ENCODE measurements at regions not wholly inside any gene's neighbourhood (a gene's known extent, or its start where the extent isn't known, plus 50 kb on each side); places are given as distances from the start of the nearest gene placed in this dataset.

DNA sequence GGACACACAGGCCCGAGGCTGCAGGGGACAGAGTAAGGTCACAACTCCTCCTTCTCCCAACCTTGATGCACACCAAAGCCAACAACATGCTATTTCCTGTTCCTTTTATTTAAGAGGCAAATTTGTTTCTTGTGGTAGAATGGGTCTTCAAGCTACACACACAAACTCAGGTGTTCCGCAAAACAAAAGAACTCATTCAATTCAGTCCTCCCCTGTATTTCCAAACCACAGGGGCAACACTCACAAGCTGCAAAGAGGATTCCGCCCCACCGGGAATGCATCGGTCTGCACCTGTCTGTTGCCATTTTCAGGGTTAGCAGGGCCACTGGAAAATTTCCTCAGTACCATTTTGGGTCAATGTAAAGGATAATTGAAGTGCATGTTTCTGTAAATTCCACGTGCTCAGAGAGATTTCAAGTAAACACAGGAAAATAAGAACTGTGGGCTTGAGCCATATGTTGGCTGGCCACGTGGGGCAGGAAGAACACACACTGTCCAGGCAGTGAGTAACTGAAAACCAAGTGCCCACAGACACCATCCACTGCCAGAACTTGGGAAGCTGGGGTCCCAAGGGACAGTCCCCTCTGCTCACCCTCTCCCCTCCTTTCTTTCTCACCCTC lies 145.2 kb upstream of the ERG start:
- no peak overlapping the region for H4K8ac ChIP-seq (ENCODE audit: low read depth, low read length)
- H3K79me1 ChIP-seq (ENCODE audit: low read depth, low read length), result no peaks in the 10 kb centered on the region
- H2BK120ac ChIP-seq (ENCODE audit: low read depth, low read length), result no peak overlapping the region
- no peak overlapping the region for H3K4ac ChIP-seq (ENCODE audit: low read length)
- H3K27me3 ChIP-seq (ENCODE audit: control insufficient read depth in 3 of 3, insufficient read depth in 3 of 3, low read depth in 1 of 3, low read length in 3 of 3), result peaks cover 0 to 1% (median 0%) of the 10 kb centered on the region in 3 experiments
- no peak overlapping the region for H3K4me2 ChIP-seq (ENCODE audit: insufficient read depth, low read length, poor library complexity, severe bottlenecking)
- DNase-seq (ENCODE audit: low spot score), result no peak
- no peak overlapping the region for H2BK12ac ChIP-seq (ENCODE audit: low read length)
- no peaks in the 10 kb centered on the region for H3K36me3 ChIP-seq (replicated peaks in 1 of 2; ENCODE audit: control insufficient read depth in 2 of 2, insufficient read depth in 2 of 2, low read length in 2 of 2)
- WGBS, 2 donors (ENCODE audit: extremely low coverage in 2 of 2, insufficient read length in 2 of 2, insufficient replicate concordance in 1 of 2), result no CpG with 5 or more reads among the region's 7 CpGs
- no peak overlapping the region for H3K23ac ChIP-seq (ENCODE audit: low read depth, low read length, poor library complexity)
- H2BK15ac ChIP-seq (ENCODE audit: low read length), result no peak overlapping the region
- no peak overlapping the region for H2AK5ac ChIP-seq (ENCODE audit: low read depth, low read length)
- H3K18ac ChIP-seq (ENCODE audit: low read length), result peak overlapping the region; percentile 45
- H3K14ac ChIP-seq (ENCODE audit: low read length), result no peak overlapping the region
- H4K91ac ChIP-seq (ENCODE audit: low read depth, low read length, poor library complexity), result no peak overlapping the region
- no peak overlapping the region for H3K27ac ChIP-seq (replicated peaks; ENCODE audit: low read length)
- no peak overlapping the region for H2AFZ ChIP-seq (ENCODE audit: low read length)
- H3K9me3 ChIP-seq (replicated peaks in 1 of 2; ENCODE audit: control insufficient read depth in 2 of 2, insufficient read depth in 1 of 2, low read depth in 1 of 2, low read length in 2 of 2), result no peaks in the 10 kb centered on the region
- no peak overlapping the region for H2BK5ac ChIP-seq (ENCODE audit: low read length)
- peaks cover 0 to 2% of the 10 kb centered on the region in 2 donors for H3K4me1 ChIP-seq (ENCODE audit: control insufficient read depth in 2 of 2, insufficient read depth in 1 of 2, low read depth in 1 of 2, low read length in 2 of 2)
- no peak overlapping the region for H3K4me3 ChIP-seq (ENCODE audit: low read length in 2 of 2)
- H3K9ac ChIP-seq (ENCODE audit: low read depth, low read length, poor library complexity), result no peak overlapping the region

DNA sequence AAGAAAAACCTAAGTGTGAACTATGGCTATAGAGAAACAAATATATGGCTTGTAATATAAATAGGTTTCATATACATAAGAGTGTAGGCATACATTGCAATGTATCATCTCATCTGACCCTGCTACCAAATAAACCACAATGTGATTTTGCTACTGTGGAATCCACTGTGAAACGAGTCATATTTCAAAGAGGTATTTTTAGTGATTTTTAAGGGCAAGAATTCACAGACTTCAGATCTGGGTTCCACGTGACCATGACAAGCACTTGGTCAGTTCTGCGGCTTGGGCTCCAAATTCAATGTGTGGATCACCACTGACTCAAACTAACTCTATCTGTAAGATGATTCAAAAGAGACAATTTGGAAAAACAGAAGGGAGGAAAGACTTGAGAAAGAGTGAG lies 147.0 kb upstream of the ERG start:
- no CpG with 5 or more reads among the region's 3 CpGs for WGBS, 2 donors (ENCODE audit: extremely low coverage in 2 of 2, insufficient read length in 2 of 2, insufficient replicate concordance in 1 of 2)
- Histone ChIP-seq H3K9ac (ENCODE audit: low read depth, low read length, poor library complexity) (no peak overlapping the region), H4K91ac (ENCODE audit: low read depth, low read length, poor library complexity) (no peak overlapping the region), H3K4me3 (ENCODE audit: low read length in 2 of 2) (no peak overlapping the region), H2AK5ac (ENCODE audit: low read depth, low read length) (no peak overlapping the region), H3K27ac (replicated peaks; ENCODE audit: low read length) (no peak overlapping the region), H2BK120ac (ENCODE audit: low read depth, low read length) (no peak overlapping the region), H3K9me3 (replicated peaks in 1 of 2; ENCODE audit: control insufficient read depth in 2 of 2, insufficient read depth in 1 of 2, low read depth in 1 of 2, low read length in 2 of 2) (no peaks in the 10 kb centered on the region), H3K14ac (ENCODE audit: low read length) (no peak overlapping the region), H4K8ac (ENCODE audit: low read depth, low read length) (no peak overlapping the region), H2BK12ac (ENCODE audit: low read length) (no peak overlapping the region), H3K27me3 (ENCODE audit: control insufficient read depth in 3 of 3, insufficient read depth in 3 of 3, low read depth in 1 of 3, low read length in 3 of 3) (peaks cover 0 to 5% (median 0%) of the 10 kb centered on the region in 3 experiments), H2BK5ac (ENCODE audit: low read length) (no peak overlapping the region), H3K23ac (ENCODE audit: low read depth, low read length, poor library complexity) (no peak overlapping the region), H3K4ac (ENCODE audit: low read length) (no peak overlapping the region), H3K36me3 (replicated peaks in 1 of 2; ENCODE audit: control insufficient read depth in 2 of 2, insufficient read depth in 2 of 2, low read length in 2 of 2) (no peaks in the 10 kb centered on the region), H3K4me1 (ENCODE audit: control insufficient read depth in 2 of 2, insufficient read depth in 1 of 2, low read depth in 1 of 2, low read length in 2 of 2) (peaks cover 0 to 2% of the 10 kb centered on the region in 2 donors), H3K4me2 (ENCODE audit: insufficient read depth, low read length, poor library complexity, severe bottlenecking) (no peak overlapping the region), H3K18ac (ENCODE audit: low read length) (no peak overlapping the region), H2AFZ (ENCODE audit: low read length) (no peak overlapping the region), H2BK15ac (ENCODE audit: low read length) (no peak overlapping the region), H3K79me1 (ENCODE audit: low read depth, low read length) (no peaks in the 10 kb centered on the region)
- DNase-seq (ENCODE audit: low spot score), result no peak

DNA sequence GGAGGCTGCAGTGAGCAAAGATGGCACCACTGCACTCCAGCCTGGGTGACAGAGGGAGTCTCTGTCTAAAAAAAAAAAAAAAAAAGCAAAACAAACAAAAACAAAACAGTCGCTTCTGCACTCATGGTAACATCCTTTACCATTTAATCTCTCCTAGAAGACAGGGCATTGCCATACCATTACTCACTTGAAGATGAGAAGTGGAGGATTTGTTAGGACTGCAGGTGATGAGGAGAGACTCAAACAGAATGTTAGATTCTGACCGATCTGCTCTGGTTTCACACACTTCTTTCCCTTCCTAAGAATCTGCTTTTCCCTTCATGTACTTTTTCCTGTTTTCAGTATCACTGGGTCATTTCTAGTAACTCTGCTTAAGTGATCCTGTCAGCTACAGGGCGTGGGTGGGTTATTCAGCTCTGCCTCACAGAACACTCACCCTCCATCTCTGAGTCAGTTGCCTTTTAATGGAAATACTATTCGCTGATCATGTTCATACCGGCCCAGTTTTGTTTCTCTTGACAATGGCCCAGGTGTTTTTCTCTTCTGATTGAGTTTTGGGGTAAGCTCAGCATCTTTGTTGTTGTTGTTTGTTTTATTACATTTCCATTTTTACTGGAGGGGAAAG lies 148.0 kb upstream of the ERG start:
- no peak overlapping the region for H3K4me2 ChIP-seq (ENCODE audit: insufficient read depth, low read length, poor library complexity, severe bottlenecking)
- no peak overlapping the region for H3K4me3 ChIP-seq (ENCODE audit: low read length in 2 of 2)
- H4K8ac ChIP-seq (ENCODE audit: low read depth, low read length), result no peak overlapping the region
- no peaks in the 10 kb centered on the region for H3K79me1 ChIP-seq (ENCODE audit: low read depth, low read length)
- H2BK120ac ChIP-seq (ENCODE audit: low read depth, low read length), result no peak overlapping the region
- H3K4me1 ChIP-seq (ENCODE audit: control insufficient read depth in 2 of 2, insufficient read depth in 1 of 2, low read depth in 1 of 2, low read length in 2 of 2), result peaks cover 0 to 2% of the 10 kb centered on the region in 2 donors
- H3K27ac ChIP-seq (replicated peaks; ENCODE audit: low read length), result no peak overlapping the region
- H3K9ac ChIP-seq (ENCODE audit: low read depth, low read length, poor library complexity), result no peak overlapping the region
- H3K27me3 ChIP-seq (ENCODE audit: control insufficient read depth in 3 of 3, insufficient read depth in 3 of 3, low read depth in 1 of 3, low read length in 3 of 3), result peaks cover 0 to 5% (median 0%) of the 10 kb centered on the region in 3 experiments
- no peak overlapping the region for H3K14ac ChIP-seq (ENCODE audit: low read length)
- H2BK12ac ChIP-seq (ENCODE audit: low read length), result no peak overlapping the region
- WGBS, 2 donors (ENCODE audit: extremely low coverage in 2 of 2, insufficient read length in 2 of 2, insufficient replicate concordance in 1 of 2), result no CpG with 5 or more reads among the region's 5 CpGs
- no peak overlapping the region for H3K23ac ChIP-seq (ENCODE audit: low read depth, low read length, poor library complexity)
- no peak overlapping the region for H2AFZ ChIP-seq (ENCODE audit: low read length)
- H2BK5ac ChIP-seq (ENCODE audit: low read length), result no peak overlapping the region
- no peak overlapping the region for H3K4ac ChIP-seq (ENCODE audit: low read length)
- DNase-seq (ENCODE audit: low spot score), result no peak
- H3K36me3 ChIP-seq (replicated peaks in 1 of 2; ENCODE audit: control insufficient read depth in 2 of 2, insufficient read depth in 2 of 2, low read length in 2 of 2), result no peaks in the 10 kb centered on the region
- H3K18ac ChIP-seq (ENCODE audit: low read length), result no peak overlapping the region
- H2AK5ac ChIP-seq (ENCODE audit: low read depth, low read length), result no peak overlapping the region
- no peaks in the 10 kb centered on the region for H3K9me3 ChIP-seq (replicated peaks in 1 of 2; ENCODE audit: control insufficient read depth in 2 of 2, insufficient read depth in 1 of 2, low read depth in 1 of 2, low read length in 2 of 2)
- no peak overlapping the region for H4K91ac ChIP-seq (ENCODE audit: low read depth, low read length, poor library complexity)
- no peak overlapping the region for H2BK15ac ChIP-seq (ENCODE audit: low read length)

DNA sequence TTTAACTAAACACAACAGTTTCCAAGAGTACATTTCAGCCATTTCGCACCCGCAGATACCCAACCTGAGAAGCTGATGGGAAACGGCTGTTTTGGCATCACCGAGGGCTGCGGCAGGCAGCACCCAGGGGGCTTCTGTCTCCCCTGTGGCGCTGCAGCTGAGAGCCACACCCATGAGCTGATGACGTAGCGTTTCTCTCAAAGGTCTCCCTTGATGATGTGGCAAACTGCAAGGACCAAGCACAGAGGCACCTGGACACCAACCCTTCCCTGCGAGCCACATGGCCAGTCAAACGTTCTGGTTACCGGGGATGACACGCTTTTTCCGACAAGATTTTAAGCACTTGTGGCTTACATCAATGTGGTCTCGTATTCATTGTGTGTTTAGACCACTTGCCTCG lies 150.8 kb upstream of the ERG start:
- H3K27me3 ChIP-seq (ENCODE audit: control insufficient read depth in 3 of 3, insufficient read depth in 3 of 3, low read depth in 1 of 3, low read length in 3 of 3), result peaks cover 0 to 13% (median 0%) of the 10 kb centered on the region in 3 experiments
- no peak overlapping the region for H3K4me3 ChIP-seq (ENCODE audit: low read length in 2 of 2)
- H3K9me3 ChIP-seq (replicated peaks in 1 of 2; ENCODE audit: control insufficient read depth in 2 of 2, insufficient read depth in 1 of 2, low read depth in 1 of 2, low read length in 2 of 2), result no peaks in the 10 kb centered on the region
- no peak overlapping the region for H2BK15ac ChIP-seq (ENCODE audit: low read length)
- DNase-seq (ENCODE audit: low spot score), result no peak
- H3K27ac ChIP-seq (replicated peaks; ENCODE audit: low read length), result no peak overlapping the region
- no peak overlapping the region for H3K4me2 ChIP-seq (ENCODE audit: insufficient read depth, low read length, poor library complexity, severe bottlenecking)
- no peak overlapping the region for H3K18ac ChIP-seq (ENCODE audit: low read length)
- H3K79me1 ChIP-seq (ENCODE audit: low read depth, low read length), result no peaks in the 10 kb centered on the region
- H3K14ac ChIP-seq (ENCODE audit: low read length), result no peak overlapping the region
- no CpG with 5 or more reads among the region's 15 CpGs for WGBS, 2 donors (ENCODE audit: extremely low coverage in 2 of 2, insufficient read length in 2 of 2, insufficient replicate concordance in 1 of 2)
- H3K23ac ChIP-seq (ENCODE audit: low read depth, low read length, poor library complexity), result no peak overlapping the region
- no peak overlapping the region for H2BK5ac ChIP-seq (ENCODE audit: low read length)
- no peak overlapping the region for H2AK5ac ChIP-seq (ENCODE audit: low read depth, low read length)
- no peak overlapping the region for H2AFZ ChIP-seq (ENCODE audit: low read length)
- peaks cover 0 to 2% of the 10 kb centered on the region in 2 donors for H3K4me1 ChIP-seq (ENCODE audit: control insufficient read depth in 2 of 2, insufficient read depth in 1 of 2, low read depth in 1 of 2, low read length in 2 of 2)
- no peak overlapping the region for H4K91ac ChIP-seq (ENCODE audit: low read depth, low read length, poor library complexity)
- H2BK12ac ChIP-seq (ENCODE audit: low read length), result no peak overlapping the region
- no peak overlapping the region for H4K8ac ChIP-seq (ENCODE audit: low read depth, low read length)
- no peak overlapping the region for H3K9ac ChIP-seq (ENCODE audit: low read depth, low read length, poor library complexity)
- H3K36me3 ChIP-seq (replicated peaks in 1 of 2; ENCODE audit: control insufficient read depth in 2 of 2, insufficient read depth in 2 of 2, low read length in 2 of 2), result no peaks in the 10 kb centered on the region
- no peak overlapping the region for H2BK120ac ChIP-seq (ENCODE audit: low read depth, low read length)
- no peak overlapping the region for H3K4ac ChIP-seq (ENCODE audit: low read length)

All from neuronal stem cell (in vitro differentiated cells).